SK-N-SH treated with all-trans-retinoic acid at 6 μM for 48 hours (cell line): ENCODE measurements at regions not wholly inside any gene's neighbourhood (a gene's known extent, or its start where the extent isn't known, plus 50 kb on each side); places are given as distances from the start of the nearest gene placed in this dataset.

Source experiments
- ATAC-seq: fragments of 200-7000 bp; cut with Tn5 transposase; 3 replicates; pipeline ENCODE4 v1.9.1; 2020; ENCODE audit warnings: mild to moderate bottlenecking, moderate library complexity
- ARNTL ChIP-seq: fragments of 450-650 bp; formaldehyde crosslinking; IDR thresholded peaks from 2 replicates; pipeline ENCODE4 v1.5.0; 2020; ENCODE audit warnings: low read depth, mild to moderate bottlenecking, moderate library complexity, borderline replicate concordance
- BACH2 ChIP-seq: fragments of 250-450 bp; sonication (Bioruptor Pico); IDR thresholded peaks from 2 replicates; pipeline ENCODE4 v1.9.0; 2021; ENCODE audit warnings: mild to moderate bottlenecking, borderline replicate concordance
- CSDC2 ChIP-seq: fragments of 250-450 bp; sonication (Bioruptor Pico); IDR thresholded peaks from 2 replicates; pipeline ENCODE4 v1.5.0; 2020; ENCODE audit warnings: mild to moderate bottlenecking, moderate library complexity
- ESRRG ChIP-seq: fragments of 250-450 bp; sonication (Bioruptor Pico); IDR thresholded peaks from 2 replicates; pipeline ENCODE4 v1.6.1; 2021; ENCODE audit warnings: mild to moderate bottlenecking
- GLIS3 ChIP-seq: fragments of 250-450 bp; sonication (Bioruptor Pico); IDR thresholded peaks from 2 replicates; pipeline ENCODE4 v1.5.0; 2020; ENCODE audit warnings: mild to moderate bottlenecking, moderate library complexity
- ISL1 ChIP-seq: fragments of 250-450 bp; sonication (Bioruptor Pico); IDR thresholded peaks from 2 replicates; pipeline ENCODE4 v2.1.2; 2022; ENCODE audit warnings: mild to moderate bottlenecking, moderate library complexity
- OSR1 ChIP-seq: fragments of 250-450 bp; sonication (Bioruptor Pico); IDR thresholded peaks from 2 replicates; pipeline ENCODE4 v1.8.0; 2022; ENCODE audit warnings: moderate library complexity, mild to moderate bottlenecking, inconsistent platforms
- RARB ChIP-seq: fragments of 250-450 bp; sonication (Bioruptor Pico); IDR thresholded peaks from 2 replicates; pipeline ENCODE4 v1.8.0; 2021; ENCODE audit warnings: mild to moderate bottlenecking, moderate library complexity
- SNAI2 ChIP-seq: fragments of 250-450 bp; sonication (Bioruptor Pico); IDR thresholded peaks from 2 replicates; pipeline ENCODE4 v1.5.0; 2020; ENCODE audit warnings: mild to moderate bottlenecking, moderate library complexity
- ZC3H10 ChIP-seq: fragments of 250-450 bp; sonication (Bioruptor Pico); IDR thresholded peaks from 2 replicates; pipeline ENCODE4 v1.5.1; 2021; ENCODE audit warnings: mild to moderate bottlenecking, moderate library complexity
- ZFP3 ChIP-seq: fragments of 250-450 bp; sonication (Bioruptor Pico); IDR thresholded peaks from 2 replicates; pipeline ENCODE4 v1.5.0; 2020; ENCODE audit warnings: mild to moderate bottlenecking, moderate library complexity
- ZFP30 ChIP-seq: fragments of 450-650 bp; formaldehyde crosslinking; IDR thresholded peaks from 2 replicates; pipeline ENCODE4 v1.5.0; 2022; ENCODE audit warnings: mild to moderate bottlenecking, moderate library complexity
- ZNF565 ChIP-seq: fragments of 450-650 bp; formaldehyde crosslinking; conservative IDR thresholded peaks from 2 replicates; pipeline ENCODE4 v1.5.0; 2020; ENCODE audit warnings: low read depth, mild to moderate bottlenecking, moderate library complexity
- ZNF70 ChIP-seq: fragments of 450-650 bp; formaldehyde crosslinking; IDR thresholded peaks from 2 replicates; pipeline ENCODE4 v1.5.0; 2020; ENCODE audit warnings: mild to moderate bottlenecking, moderate library complexity
- ZNF8 ChIP-seq: fragments of 450-650 bp; formaldehyde crosslinking; IDR thresholded peaks from 2 replicates; pipeline ENCODE4 v1.5.0; 2020; ENCODE audit warnings: mild to moderate bottlenecking, moderate library complexity
- TF ChIP-seq, protein P1 (sequence below): fragments of 250-450 bp; sonication (Bioruptor Pico); IDR thresholded peaks from 2 replicates; pipeline ENCODE4 v1.5.1; 2021; ENCODE audit warnings: mild to moderate bottlenecking, moderate library complexity
- TF ChIP-seq, protein P2 (sequence below): fragments of 250-450 bp; sonication (Bioruptor Pico); IDR thresholded peaks from 2 replicates; pipeline ENCODE4 v1.8.0; 2020; ENCODE audit warnings: mild to moderate bottlenecking, moderate library complexity, borderline replicate concordance
- TF ChIP-seq, protein P3 (sequence below): fragments of 250-450 bp; sonication (Bioruptor Pico); IDR thresholded peaks from 2 replicates; pipeline ENCODE4 v1.8.0; 2021; ENCODE audit warnings: low read depth, mild to moderate bottlenecking, moderate library complexity, borderline replicate concordance
- TF ChIP-seq, protein P4 (sequence below): fragments of 250-450 bp; sonication (Bioruptor Pico); IDR thresholded peaks from 2 replicates; pipeline ENCODE4 v1.5.1; 2020; ENCODE audit warnings: low read depth, mild to moderate bottlenecking, moderate library complexity

DNA sequence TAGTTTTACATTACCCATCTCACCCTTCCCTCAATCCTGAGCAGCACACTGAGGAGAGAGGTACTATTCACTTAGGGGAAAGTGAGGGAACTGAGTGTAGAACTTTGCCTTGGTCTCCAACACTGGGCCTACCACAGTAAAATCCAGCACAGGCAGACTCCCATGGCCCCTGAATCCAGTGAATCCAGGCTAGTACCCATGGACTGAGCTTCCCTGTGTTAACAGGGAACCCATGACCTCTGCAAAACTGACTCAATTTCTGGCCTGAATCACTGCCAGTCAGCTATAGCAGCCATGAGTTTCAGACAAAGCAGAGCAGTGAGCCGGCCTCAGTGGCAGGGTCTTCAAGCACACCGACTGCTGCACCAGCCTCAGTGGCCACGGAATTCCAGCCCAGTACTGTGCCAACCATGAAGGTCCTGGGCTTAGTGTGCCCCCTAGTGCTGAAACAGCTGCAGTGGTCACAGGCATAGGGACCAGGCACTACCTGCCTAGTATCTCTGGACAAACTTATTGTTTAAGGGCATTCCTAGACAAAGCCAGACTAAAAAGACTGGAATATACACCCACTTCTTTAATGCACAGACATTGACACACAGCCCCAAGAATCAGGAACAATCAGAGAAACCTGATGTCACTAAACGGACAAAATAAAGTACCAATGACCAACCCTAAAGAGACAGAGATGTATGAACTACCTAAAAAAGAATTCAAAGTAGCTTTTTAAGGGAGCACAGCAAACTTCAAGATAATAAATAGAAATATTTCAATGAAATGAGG is 127.4 kb upstream of the RPL34 start:
- TF ChIP-seq ESRRG (CRISPR knock-in tag) (no peak), CSDC2 (CRISPR knock-in tag) (no peak), ZFP30 (CRISPR knock-in tag) (no peak), OSR1 (CRISPR knock-in tag) (no peak), BACH2 (CRISPR knock-in tag) (no peak), GLIS3 (CRISPR knock-in tag) (no peak), ARNTL (CRISPR knock-in tag) (no peak), ZNF8 (CRISPR knock-in tag) (no peak), ZC3H10 (no peak), SNAI2 (CRISPR knock-in tag) (no peak), ZNF70 (no peak), ZNF565 (CRISPR knock-in tag) (no peak), ISL1 (CRISPR knock-in tag) (no peak), ZFP3 (no peak)
- TF ChIP-seq, protein P1, sequence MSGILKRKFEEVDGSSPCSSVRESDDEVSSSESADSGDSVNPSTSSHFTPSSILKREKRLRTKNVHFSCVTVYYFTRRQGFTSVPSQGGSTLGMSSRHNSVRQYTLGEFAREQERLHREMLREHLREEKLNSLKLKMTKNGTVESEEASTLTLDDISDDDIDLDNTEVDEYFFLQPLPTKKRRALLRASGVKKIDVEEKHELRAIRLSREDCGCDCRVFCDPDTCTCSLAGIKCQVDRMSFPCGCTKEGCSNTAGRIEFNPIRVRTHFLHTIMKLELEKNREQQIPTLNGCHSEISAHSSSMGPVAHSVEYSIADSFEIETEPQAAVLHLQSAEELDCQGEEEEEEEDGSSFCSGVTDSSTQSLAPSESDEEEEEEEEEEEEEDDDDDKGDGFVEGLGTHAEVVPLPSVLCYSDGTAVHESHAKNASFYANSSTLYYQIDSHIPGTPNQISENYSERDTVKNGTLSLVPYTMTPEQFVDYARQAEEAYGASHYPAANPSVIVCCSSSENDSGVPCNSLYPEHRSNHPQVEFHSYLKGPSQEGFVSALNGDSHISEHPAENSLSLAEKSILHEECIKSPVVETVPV (CRISPR knock-in tag), result no peak
- TF ChIP-seq, protein P2, sequence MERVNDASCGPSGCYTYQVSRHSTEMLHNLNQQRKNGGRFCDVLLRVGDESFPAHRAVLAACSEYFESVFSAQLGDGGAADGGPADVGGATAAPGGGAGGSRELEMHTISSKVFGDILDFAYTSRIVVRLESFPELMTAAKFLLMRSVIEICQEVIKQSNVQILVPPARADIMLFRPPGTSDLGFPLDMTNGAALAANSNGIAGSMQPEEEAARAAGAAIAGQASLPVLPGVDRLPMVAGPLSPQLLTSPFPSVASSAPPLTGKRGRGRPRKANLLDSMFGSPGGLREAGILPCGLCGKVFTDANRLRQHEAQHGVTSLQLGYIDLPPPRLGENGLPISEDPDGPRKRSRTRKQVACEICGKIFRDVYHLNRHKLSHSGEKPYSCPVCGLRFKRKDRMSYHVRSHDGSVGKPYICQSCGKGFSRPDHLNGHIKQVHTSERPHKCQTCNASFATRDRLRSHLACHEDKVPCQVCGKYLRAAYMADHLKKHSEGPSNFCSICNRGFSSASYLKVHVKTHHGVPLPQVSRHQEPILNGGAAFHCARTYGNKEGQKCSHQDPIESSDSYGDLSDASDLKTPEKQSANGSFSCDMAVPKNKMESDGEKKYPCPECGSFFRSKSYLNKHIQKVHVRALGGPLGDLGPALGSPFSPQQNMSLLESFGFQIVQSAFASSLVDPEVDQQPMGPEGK, result no peak
- TF ChIP-seq, protein P3, sequence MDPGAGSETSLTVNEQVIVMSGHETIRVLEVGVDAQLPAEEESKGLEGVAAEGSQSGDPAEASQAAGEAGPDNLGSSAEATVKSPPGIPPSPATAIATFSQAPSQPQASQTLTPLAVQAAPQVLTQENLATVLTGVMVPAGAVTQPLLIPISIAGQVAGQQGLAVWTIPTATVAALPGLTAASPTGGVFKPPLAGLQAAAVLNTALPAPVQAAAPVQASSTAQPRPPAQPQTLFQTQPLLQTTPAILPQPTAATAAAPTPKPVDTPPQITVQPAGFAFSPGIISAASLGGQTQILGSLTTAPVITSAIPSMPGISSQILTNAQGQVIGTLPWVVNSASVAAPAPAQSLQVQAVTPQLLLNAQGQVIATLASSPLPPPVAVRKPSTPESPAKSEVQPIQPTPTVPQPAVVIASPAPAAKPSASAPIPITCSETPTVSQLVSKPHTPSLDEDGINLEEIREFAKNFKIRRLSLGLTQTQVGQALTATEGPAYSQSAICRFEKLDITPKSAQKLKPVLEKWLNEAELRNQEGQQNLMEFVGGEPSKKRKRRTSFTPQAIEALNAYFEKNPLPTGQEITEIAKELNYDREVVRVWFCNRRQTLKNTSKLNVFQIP (CRISPR knock-in tag), result no peak
- peak; percentile 79 for ATAC-seq

DNA sequence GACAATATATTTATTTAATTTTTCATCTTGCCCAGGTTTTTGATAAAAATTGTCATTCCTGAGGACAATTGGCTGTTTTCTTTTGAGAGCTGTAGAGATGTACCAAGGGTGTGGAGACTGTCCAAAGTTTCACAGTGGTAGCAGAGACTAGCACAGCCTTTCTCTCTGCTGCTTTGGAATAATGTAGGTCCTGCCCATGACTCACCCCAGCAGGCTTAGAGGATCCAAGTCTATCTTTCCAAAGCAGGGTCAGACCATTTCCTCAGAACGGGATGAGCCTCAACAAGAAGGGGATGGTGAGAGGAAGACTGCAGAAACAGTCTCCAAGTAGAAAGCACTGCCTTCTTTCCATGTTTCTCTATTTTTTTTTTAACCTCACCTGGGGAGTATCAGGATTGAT is 131.5 kb upstream of the RPL34 start:
- ATAC-seq, result no peak

DNA sequence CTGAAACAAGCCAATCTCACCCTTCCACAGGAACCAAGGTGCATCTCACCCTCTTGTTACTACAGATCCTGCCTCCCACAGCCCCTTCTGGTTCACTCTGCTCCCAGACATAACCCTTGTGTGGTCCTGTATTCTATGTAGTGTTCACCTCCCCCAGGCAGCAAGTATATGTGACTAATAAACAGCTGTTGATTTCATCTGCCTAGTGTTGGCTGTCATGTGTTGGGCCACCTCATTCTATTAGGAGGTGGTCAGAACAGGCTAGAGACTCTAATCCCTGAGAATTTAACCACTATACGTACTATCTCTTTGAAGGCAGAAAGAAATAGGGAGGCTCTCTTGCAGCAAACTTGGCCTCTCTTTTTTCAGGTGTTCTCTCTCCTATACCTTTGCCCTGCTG is 134.3 kb upstream of the RPL34 start:
- no peak for ATAC-seq
- TF ChIP-seq, protein P2, result no peak
- TF ChIP-seq, protein P3 (CRISPR knock-in tag), result no peak
- no peak for TF ChIP-seq ZNF70
- TF ChIP-seq ZNF565 (CRISPR knock-in tag), result no peak
- TF ChIP-seq ZNF8 (CRISPR knock-in tag), result no peak
- TF ChIP-seq, protein P4, sequence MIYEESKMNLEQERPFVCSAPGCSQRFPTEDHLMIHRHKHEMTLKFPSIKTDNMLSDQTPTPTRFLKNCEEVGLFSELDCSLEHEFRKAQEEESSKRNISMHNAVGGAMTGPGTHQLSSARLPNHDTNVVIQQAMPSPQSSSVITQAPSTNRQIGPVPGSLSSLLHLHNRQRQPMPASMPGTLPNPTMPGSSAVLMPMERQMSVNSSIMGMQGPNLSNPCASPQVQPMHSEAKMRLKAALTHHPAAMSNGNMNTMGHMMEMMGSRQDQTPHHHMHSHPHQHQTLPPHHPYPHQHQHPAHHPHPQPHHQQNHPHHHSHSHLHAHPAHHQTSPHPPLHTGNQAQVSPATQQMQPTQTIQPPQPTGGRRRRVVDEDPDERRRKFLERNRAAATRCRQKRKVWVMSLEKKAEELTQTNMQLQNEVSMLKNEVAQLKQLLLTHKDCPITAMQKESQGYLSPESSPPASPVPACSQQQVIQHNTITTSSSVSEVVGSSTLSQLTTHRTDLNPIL, result no peak
- TF ChIP-seq ZFP30 (CRISPR knock-in tag), result no peak
- TF ChIP-seq RARB (CRISPR knock-in tag), result no peak
- no peak for TF ChIP-seq BACH2 (CRISPR knock-in tag)
- no peak for TF ChIP-seq GLIS3 (CRISPR knock-in tag)
- TF ChIP-seq ISL1 (CRISPR knock-in tag), result no peak

More for the DNA sequence above, 131.5 kb upstream of the RPL34 start:
- TF ChIP-seq ZC3H10, result no peak
- TF ChIP-seq, protein P3 (CRISPR knock-in tag), result no peak
